NCI-H2196 treated with DMSO at 0.1 percent for 48 hours (cell line): ENCODE measurements at regions not wholly inside any gene's neighbourhood (a gene's known extent, or its start where the extent isn't known, plus 50 kb on each side); places are given as distances from the start of the nearest gene placed in this dataset.
A peak's percentile ranks its signal among the peaks of the same experiment; 100 is the strongest.

ENCODE experiments used
- DNase-seq: peaks from one replicate; lab custom pipeline; 2025; ENCODE audit not compliant: unreplicated experiment; lab: John Stamatoyannopoulos, UW

- peak; percentile 3 for DNase-seq
Measured at GRCh38 chr18:39037925-39038324, 1472.3 kb upstream of the CELF4 start.

- DNase-seq, result no peak
Measured at GRCh38 chr18:39033312-39033711, 1467.7 kb upstream of the CELF4 start.

- no peak for DNase-seq
Measured at GRCh38 chr18:39031647-39032046, 1466.0 kb upstream of the CELF4 start.

GRCh38 chr18:39030124-39030655 is 1464.6 kb upstream of the CELF4 start:
- no peak for DNase-seq

- no peak for DNase-seq
Measured at GRCh38 chr18:39025531-39025930, 1459.9 kb upstream of the CELF4 start.

GRCh38 chr18:39019989-39020388 is 1454.4 kb upstream of the CELF4 start:
- DNase-seq, result no peak

GRCh38 chr18:39007031-39007902 is 1441.7 kb upstream of the CELF4 start:
- no peak for DNase-seq

GRCh38 chr18:38996056-38996455 is 1430.5 kb upstream of the CELF4 start:
- no peak for DNase-seq

GRCh38 chr18:38993342-38993741 is 1427.7 kb upstream of the CELF4 start:
- no peak for DNase-seq

GRCh38 chr18:38984968-38985367 is 1419.4 kb upstream of the CELF4 start:
- no peak for DNase-seq

GRCh38 chr18:38982072-38982471 is 1416.5 kb upstream of the CELF4 start:
- DNase-seq, result no peak

- no peak for DNase-seq
Measured at GRCh38 chr18:38981389-38981788, 1415.8 kb upstream of the CELF4 start.

GRCh38 chr18:38980420-38980819 is 1414.8 kb upstream of the CELF4 start:
- DNase-seq, result no peak

GRCh38 chr18:38972571-38972970 is 1407.0 kb upstream of the CELF4 start:
- no peak for DNase-seq

GRCh38 chr18:38971881-38972280 is 1406.3 kb upstream of the CELF4 start:
- DNase-seq, result no peak

- DNase-seq, result no peak
Measured at GRCh38 chr18:38966841-38967240, 1401.2 kb upstream of the CELF4 start.

GRCh38 chr18:38963943-38964660 is 1398.5 kb upstream of the CELF4 start:
- DNase-seq, result no peak

- DNase-seq, result no peak
Measured at GRCh38 chr18:38961880-38962279, 1396.3 kb upstream of the CELF4 start.

- no peak for DNase-seq
Measured at GRCh38 chr18:38957736-38958135, 1392.1 kb upstream of the CELF4 start.

GRCh38 chr18:38956068-38956467 is 1390.5 kb upstream of the CELF4 start:
- no peak for DNase-seq

- DNase-seq, result no peak
Measured at GRCh38 chr18:38951633-38952032, 1386.0 kb upstream of the CELF4 start.

GRCh38 chr18:38948436-38948835 is 1382.8 kb upstream of the CELF4 start:
- no peak for DNase-seq
